ENCODE measurements at regions not wholly inside any gene's neighbourhood (a gene's known extent, or its start where the extent isn't known, plus 50 kb on each side); places are given as distances from the start of the nearest gene placed in this dataset.

DNA sequence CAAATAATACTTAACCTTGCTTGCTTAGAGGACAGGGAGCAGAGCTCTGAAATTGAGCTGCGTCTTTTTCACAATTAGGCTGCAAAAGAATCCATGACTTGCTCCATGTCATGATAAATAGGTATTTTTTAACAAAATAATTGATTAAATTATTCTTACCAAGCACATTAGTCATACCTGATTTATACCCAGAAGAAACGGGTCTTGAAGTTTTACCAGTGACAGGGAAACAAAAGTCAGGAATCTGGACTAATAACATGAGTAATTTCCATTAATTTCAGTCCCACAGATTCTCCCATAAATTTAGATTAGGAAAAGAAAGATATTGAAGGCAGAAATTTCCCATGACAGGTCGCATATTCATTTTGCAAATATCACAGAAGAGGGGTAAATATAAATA is 85.0 kb upstream of the BMP5 start:
- ATAC-seq = no peak
- ChIA-PET CTCF (ENCODE audit: low intra/inter-chr PET ratio, low total read pairs) (no interaction called here), POLR2A (no interaction called here)
- 2% methylated on average over 3 of the region's 3 CpGs for WGBS (ENCODE audit: low lambda C conversion rate)
- no peaks in the 10 kb centered on the region for H3K36me3 ChIP-seq (replicated peaks in 1 of 2; ENCODE audit: control insufficient read depth in 1 of 2, insufficient read depth in 2 of 2, low read length in 2 of 2)
- no TSS peak for BruUV-seq (replicated peaks)
- no peak overlapping the region for H3K4me3 ChIP-seq (replicated peaks in 1 of 3; ENCODE audit: insufficient read depth in 1 of 3, low read depth in 2 of 3, low read length in 3 of 3)
- H3K4me1 ChIP-seq (ENCODE audit: insufficient read depth, low read length) = no peaks in the 10 kb centered on the region
- H3K4me2 ChIP-seq (ENCODE audit: low read depth, low read length) = no peak overlapping the region
- no peaks in the 10 kb centered on the region for H3K79me2 ChIP-seq (ENCODE audit: insufficient read depth, low read length)
- H3K27me3 ChIP-seq (ENCODE audit: control insufficient read depth in 1 of 2, insufficient read depth in 2 of 2, low read length in 2 of 2) = no peaks in the 10 kb centered on the region
- FAIRE-seq = no peak
- no peaks in the 10 kb centered on the region for H3K9me3 ChIP-seq (ENCODE audit: low read length)
- no peak overlapping the region for H3K27ac ChIP-seq (ENCODE audit: extremely low read length, insufficient read depth, low read length)
- TF ChIP-seq ZNF367 (CRISPR knock-in tag; IDR thresholded peaks at IDR 0.05; ENCODE audit: borderline replicate concordance) (no peak), TEAD3 (CRISPR knock-in tag; optimal IDR thresholded peaks at IDR 0.05; ENCODE audit: borderline replicate concordance) (no peak), DMAP1 (CRISPR knock-in tag; IDR thresholded peaks at IDR 0.05) (no peak), TBX2 (CRISPR knock-in tag; IDR thresholded peaks at IDR 0.05; ENCODE audit: borderline replicate concordance) (no peak)
- TF ChIP-seq, protein P1, sequence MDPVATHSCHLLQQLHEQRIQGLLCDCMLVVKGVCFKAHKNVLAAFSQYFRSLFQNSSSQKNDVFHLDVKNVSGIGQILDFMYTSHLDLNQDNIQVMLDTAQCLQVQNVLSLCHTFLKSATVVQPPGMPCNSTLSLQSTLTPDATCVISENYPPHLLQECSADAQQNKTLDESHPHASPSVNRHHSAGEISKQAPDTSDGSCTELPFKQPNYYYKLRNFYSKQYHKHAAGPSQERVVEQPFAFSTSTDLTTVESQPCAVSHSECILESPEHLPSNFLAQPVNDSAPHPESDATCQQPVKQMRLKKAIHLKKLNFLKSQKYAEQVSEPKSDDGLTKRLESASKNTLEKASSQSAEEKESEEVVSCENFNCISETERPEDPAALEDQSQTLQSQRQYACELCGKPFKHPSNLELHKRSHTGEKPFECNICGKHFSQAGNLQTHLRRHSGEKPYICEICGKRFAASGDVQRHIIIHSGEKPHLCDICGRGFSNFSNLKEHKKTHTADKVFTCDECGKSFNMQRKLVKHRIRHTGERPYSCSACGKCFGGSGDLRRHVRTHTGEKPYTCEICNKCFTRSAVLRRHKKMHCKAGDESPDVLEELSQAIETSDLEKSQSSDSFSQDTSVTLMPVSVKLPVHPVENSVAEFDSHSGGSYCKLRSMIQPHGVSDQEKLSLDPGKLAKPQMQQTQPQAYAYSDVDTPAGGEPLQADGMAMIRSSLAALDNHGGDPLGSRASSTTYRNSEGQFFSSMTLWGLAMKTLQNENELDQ (CRISPR knock-in tag; IDR thresholded peaks at IDR 0.05; ENCODE audit: borderline replicate concordance) = no peak
- TF ChIP-seq, protein P2, sequence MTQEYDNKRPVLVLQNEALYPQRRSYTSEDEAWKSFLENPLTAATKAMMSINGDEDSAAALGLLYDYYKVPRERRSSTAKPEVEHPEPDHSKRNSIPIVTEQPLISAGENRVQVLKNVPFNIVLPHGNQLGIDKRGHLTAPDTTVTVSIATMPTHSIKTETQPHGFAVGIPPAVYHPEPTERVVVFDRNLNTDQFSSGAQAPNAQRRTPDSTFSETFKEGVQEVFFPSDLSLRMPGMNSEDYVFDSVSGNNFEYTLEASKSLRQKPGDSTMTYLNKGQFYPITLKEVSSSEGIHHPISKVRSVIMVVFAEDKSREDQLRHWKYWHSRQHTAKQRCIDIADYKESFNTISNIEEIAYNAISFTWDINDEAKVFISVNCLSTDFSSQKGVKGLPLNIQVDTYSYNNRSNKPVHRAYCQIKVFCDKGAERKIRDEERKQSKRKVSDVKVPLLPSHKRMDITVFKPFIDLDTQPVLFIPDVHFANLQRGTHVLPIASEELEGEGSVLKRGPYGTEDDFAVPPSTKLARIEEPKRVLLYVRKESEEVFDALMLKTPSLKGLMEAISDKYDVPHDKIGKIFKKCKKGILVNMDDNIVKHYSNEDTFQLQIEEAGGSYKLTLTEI (CRISPR knock-in tag; conservative IDR thresholded peaks at IDR 0.05) = no peak
- in situ Hi-C loops (cut with HindIII; ENCODE audit: extremely low pct_ligation_motif_present, low pct_unique_long_range_greater_than_20kb) (loop anchor here (25.0 kb wide), 2 partner anchors 523 to 673 kb away; no protein-coding TSS in a partner anchor), intact Hi-C loops (cut with micrococcal nuclease; ENCODE audit: unreplicated experiment) (no loop called here)
- no peak for DNase-seq (ENCODE audit: low spot score)
- no peaks in the 10 kb centered on the region for H4K20me1 ChIP-seq (ENCODE audit: insufficient read depth, low read length)
- no peak overlapping the region for H3K9ac ChIP-seq (ENCODE audit: insufficient read depth, low read depth, low read length)
- H2AFZ ChIP-seq (ENCODE audit: low read length) = no peak overlapping the region

Measured in HepG2 (cell line).